GM19467 (cell line): ENCODE measurements at regions not wholly inside any gene's neighbourhood (a gene's known extent, or its start where the extent isn't known, plus 50 kb on each side); places are given as distances from the start of the nearest gene placed in this dataset.
"Not testable (repeated sequence)": the region's sequence is repeated elsewhere in the genome, so short reads cannot be mapped to it uniquely, and the experiment has no call there.

Experiments used
- ATAC-seq: cut with Tn5 transposase; IDR thresholded peaks from one replicate; pipeline ENCODE4 v1.9.1; 2021; ENCODE audit warnings: mild to moderate bottlenecking, moderate library complexity; ENCODE audit not compliant: unreplicated experiment

DNA sequence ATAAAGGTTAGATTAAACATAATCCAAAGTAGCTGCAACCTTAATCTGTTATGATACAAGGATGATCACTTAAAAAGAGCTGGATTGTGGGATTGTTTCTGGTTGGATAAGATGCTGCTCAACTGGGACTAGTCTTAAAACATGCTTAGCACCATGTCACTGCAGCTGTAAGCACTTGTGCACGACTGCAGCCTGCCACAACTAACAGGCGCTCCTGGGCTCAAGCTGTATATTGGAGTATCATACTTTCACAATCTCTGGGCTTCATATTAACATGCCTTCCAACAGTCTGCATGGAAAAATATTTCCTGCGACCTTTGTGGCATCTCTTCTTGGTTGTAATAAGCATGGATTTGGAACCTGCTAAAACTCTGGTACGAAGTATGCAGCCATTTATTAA lies 493.0 kb upstream of the PITX2 start:
- ATAC-seq, result no peak

DNA sequence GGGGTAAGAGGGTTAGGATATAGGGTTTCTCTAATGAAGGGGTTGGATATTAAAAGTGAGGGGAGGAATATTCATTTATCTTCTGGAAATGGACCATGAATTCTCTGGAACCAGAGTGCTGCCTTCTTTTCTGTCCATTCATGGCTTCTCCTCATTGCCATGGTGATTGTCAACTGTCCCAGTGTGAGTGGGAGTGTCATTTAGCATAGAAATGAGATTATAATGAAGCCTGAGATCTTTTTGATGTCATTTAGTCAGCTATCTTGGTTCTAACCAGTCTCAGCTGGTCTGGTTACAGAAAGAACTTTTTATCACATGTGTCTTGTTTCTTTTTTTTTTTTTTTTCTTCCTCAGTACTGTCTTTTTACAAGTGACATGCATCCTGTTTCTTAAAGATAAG lies 497.3 kb upstream of the PITX2 start:
- ATAC-seq, result no peak

DNA sequence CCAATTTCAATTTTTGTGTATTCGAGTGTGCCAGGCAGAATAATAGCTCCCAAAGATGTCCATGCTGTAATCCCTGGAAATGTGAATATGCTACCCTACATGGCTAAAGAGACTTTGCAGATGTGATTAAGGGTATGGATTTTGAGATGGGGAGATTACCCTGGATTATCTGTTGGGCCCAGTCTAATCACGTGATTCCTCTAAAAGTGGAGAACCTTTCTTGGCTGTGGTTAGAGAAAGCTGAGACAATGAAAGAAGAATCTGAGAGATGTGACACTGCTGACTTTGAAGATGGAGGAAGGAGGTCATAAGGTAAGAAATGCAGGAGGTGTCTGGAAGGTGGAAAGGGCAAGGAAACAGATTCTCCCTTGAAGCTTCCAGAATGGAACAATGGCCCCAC lies 503.5 kb upstream of the PITX2 start:
- no peak for ATAC-seq

DNA sequence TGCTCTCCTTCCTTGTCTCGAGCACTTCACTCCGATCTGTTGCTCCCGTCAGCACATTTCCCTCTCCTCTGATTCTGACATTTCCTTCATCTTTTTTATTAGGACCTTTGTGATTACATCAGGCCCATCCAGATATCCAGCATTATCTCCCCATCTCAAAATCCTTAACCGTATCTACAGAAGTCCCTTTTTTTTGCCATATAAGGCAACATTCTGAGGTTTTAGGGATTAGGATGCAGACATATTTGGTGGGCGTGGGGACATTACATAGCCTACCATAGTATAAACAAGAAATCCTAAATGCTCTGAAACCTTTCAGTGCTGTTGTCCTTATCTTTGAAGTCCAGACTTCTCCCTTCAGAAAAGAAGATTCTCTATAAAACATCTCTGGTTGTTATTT lies 505.0 kb upstream of the PITX2 start:
- ATAC-seq, result no peak

DNA sequence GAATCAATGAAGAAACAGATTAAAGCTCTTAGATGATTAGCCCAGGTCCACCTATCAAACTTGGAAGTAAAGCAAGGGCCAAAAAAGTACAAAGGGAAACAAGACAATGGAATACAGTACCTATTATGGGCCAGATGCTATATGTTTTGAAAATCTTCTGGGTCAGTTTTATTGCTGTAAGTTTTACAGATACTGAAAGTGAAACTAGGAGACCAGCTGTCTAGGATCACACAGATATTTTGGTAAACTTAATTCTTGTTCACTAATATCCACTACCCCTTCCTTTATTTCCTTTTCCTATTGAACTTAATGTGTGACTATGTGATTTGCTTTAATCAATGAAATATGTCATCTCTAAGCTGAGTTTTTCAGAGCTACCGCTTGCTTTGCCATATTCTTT lies 505.4 kb upstream of the PITX2 start:
- no peak for ATAC-seq

DNA sequence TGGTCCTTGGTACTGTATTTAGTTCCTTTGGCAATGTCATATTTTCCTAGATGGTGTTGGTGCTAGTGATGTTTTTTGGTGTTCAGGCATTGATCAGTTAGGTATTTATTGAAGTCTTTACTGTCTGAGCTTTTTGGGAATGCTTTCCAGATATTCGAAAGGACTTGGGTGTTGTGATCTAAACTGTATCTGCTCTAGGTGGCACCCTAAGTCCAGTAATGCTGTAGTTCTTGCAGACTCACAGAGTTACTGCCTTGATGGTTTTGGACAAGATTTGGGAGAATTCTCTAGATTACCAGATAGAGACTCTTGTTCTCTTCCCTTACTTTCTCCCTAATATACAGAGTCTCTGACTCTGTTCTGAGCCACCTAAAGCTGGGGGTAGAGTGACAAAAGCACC lies 513.6 kb upstream of the PITX2 start:
- ATAC-seq, result no peak

DNA sequence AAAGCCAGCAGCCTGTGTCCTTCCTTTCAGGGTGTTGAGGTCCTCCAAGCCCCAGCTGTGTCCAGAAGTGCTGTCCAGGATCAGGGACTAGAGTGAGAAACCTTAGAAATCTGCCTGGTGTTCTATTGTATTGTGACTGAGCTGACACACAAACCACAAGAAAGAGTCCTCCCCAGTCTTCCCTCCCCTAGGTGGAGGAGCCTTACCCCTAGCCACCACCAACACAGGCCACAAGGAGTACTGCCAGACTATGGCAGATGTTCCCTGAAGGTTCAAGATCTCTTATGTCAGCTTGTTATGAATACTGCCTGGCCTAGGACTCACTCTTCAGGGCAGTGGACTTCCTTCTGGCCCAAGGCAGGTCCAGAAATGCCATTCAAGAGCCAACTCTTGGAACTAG lies 514.1 kb upstream of the PITX2 start:
- ATAC-seq, result no peak

DNA sequence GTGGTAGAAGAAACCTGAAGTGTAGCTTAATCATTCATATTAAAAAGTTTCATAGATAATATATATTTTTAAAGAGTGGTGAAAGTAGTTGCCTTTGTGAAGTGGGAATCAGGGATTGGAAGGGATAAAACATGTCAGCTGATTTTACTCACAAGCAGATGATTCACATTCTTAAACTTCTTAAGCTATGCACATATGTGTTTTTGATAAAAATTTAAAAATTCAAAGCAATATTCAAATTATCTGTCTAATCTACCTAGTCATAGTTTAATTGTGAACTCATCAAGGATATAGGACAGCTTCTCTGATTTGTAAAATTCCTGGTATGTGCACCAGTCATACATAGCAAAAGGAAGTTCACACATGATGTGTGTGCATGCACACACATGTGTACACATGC lies 520.6 kb upstream of the PITX2 start:
- no peak for ATAC-seq

DNA sequence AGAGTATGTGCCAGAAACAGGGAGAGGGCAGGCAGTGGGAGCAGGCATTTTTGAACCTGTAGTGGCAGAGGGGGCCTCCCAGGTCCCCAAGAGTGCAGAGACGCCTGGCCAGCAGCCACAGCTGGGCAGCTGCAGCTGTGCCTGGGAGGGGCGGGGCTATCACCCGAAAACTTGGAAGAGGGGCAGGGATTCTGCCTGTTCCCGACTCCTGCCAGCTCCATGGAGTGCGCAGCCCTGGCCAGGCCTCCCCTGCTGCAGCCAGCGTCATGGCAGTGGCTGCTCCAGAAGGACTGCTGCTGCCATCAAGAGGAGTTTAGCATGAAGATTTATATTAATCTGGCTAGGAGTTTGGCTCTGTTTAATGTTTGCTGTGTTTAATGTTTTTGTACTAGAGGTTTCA lies 532.1 kb upstream of the PITX2 start:
- ATAC-seq, result no peak

DNA sequence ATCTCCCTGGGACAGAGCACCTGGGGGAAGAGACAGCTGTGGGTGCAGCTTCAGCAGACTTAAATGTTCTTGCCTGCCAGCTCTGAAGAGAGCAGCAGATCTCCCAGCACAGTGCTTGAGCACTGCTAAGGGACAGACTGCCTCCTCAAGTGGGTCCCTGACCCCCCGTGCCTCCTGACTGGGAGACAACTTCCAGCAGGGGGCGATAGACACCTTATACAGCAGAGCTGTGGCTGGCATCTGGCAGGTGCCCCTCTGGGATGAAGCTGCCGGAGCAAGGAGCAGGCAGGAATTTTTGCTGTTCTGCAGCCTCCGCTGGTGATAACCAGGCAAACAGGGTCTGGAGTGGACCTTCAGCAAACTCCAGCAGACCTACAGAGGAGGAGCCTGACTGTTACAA lies 541.7 kb upstream of the PITX2 start:
- ATAC-seq, result not testable (repeated sequence)

DNA sequence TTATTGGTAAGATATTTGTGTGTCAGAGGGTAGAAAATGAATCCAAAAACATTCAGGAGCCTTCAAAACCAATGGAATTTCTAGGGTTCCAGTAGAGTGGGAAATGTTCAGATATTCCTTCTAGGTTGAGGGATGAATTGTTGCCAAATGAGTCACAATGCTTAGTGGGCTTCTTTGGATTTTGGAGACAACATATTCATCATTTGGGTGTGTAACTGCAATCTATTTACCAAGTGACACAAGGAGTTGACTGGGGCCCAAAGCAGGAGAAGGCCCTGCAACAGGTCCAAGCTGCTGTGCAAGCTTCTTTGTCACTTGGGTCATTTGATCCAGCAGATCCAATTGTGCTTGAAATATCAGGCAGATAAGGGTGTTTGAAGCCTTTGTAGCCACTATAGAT lies 551.5 kb upstream of the PITX2 start:
- ATAC-seq, result no peak

DNA sequence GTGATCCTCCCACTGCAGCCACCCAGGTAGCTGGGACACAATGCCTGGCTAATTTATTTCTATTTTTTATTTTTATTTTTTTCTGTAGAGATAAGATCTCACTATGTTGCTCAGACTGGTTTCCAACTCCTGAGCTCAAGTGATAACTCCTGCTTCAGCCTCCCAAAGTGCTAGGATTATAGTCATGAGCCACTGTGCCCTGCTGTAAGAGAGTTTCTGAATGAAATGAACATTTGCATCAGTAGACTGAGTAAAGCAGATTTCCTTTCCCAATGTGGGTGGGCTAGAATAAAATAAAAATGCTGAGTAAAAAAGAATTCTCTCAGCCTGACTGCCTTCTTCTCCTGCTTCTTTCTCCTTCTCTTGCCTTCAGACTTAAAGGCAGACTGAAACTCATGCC lies 555.4 kb upstream of the PITX2 start:
- ATAC-seq, result no peak

DNA sequence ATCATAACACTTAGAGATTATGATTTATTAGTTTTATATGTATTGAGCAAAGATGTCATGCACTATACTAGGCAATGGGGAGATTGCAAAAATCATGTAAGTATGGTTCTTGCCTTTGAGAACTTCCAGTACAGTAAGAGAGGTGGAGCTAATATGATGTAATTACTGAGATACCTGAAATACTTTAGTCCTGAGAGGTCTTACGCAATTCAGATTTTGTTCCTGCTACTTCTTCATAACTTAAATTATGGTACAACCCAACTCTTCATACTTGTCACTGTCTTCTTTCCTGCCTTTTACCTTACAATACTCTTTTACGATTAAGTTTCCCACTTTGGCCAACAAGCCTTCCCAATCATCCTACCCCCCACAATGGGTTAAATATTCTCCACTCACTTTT lies 564.2 kb upstream of the PITX2 start:
- ATAC-seq, result no peak

DNA sequence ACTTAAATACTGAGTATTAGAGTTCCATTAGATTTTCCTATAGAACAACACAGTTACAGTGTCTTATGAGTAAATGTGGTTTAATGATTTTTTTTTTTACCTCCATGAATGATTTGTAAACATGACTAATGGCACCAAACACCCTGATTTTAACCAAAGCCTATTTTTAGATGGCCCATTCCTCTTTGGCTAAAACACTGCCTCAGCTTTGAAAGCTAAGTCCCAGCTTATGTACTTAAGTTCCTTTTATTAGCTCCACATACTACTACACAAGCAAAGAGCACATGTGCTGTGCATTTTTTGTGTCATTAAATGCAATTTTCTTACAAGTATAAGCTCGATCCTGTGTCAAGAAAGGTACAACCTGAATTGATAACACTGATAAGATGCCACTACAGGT lies 575.6 kb upstream of the PITX2 start:
- ATAC-seq, result no peak

DNA sequence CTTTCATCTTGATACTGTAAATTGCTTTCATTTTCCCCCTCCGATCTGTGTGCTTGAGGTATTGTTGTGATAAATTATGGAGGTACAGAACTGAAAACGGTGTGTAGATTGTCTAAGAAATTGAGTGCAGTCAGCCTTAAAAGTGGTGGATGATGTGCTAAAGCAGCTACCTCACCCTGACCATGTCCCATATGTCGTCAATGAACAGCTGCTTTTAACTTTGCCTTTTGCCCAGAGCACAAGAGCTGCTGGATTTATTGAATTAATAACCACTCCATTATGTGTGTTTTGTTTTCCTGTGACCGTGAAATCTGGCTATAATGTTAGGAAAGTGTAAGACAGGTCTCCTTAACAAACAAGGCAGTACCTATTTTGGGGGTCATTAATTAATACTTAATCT lies 581.9 kb upstream of the PITX2 start:
- ATAC-seq, result no peak

DNA sequence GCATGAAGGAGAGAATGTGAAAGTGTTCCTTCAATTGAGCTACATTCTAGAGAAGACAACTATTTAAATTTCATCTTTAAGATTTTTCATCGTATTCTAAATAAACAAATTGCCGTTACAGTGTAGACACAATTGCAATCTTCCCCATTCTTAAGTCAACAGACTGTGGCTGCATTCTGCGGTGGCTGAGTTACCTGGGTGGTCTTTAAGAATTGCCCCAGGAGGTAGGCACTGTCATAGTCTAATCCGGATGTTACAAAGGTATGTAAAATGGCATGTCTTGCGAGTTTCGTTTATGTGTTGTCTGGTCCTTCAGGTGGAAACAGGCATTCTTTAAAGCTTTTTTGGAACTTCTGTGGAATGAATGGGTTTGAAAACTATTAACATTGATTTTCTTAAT lies 586.1 kb upstream of the PITX2 start:
- no peak for ATAC-seq

DNA sequence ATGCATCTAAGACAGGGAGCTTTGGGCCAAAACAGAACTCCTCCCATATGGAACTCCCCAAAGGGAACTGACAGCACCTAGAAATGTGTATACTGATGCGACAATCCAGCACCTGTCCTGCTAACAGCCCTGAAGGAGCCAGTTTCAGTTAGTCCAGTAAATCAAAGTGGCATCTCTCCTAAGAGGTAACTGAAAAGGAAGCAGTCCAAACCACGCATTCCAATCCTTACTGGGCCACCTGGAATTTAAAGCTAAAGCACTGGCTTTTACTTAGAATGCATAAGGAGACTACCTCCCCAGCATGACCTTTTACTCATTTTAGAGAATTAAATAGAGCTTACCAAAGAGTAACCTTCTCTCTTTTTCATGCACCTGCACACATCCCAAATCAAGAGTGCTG lies 586.8 kb upstream of the PITX2 start:
- ATAC-seq, result no peak

DNA sequence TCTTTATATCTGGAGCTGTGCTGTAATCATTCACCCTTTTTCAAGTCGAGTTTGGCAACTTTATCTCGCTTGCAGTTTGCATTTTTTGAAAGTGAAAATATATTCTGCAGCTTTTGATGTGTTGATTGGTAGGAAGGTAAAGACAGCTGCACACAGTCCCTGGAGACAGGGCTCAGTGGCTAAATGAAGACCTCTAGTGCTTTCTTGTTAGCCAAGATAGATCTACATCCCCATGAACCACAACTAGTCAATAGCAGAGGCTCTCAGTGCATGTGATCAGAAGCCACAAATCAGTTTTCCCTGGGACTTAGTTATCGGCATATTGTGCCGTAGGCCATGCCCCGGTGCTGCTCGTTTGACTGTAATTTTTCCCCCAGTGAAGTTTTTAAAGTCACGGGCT lies 587.7 kb upstream of the PITX2 start:
- ATAC-seq, result no peak

DNA sequence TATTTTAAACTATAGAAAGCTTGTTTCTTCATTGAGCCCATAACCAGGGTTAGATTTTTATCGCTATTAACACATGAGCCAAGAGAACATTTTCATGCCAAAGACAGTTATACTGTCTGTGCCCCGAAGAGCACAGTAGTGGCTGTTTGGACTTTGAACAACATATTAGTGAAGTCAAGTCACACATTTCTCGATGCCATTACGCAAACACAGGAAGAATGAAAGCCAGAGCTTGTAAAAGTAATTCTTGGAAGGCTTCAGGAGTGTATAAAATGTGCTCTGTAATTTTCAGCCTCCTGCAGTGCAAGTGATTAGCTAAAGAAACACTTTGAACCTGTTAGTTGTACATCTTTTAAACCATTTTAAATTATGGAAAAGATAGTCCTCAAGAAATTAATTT lies 590.7 kb upstream of the PITX2 start:
- ATAC-seq, result no peak

DNA sequence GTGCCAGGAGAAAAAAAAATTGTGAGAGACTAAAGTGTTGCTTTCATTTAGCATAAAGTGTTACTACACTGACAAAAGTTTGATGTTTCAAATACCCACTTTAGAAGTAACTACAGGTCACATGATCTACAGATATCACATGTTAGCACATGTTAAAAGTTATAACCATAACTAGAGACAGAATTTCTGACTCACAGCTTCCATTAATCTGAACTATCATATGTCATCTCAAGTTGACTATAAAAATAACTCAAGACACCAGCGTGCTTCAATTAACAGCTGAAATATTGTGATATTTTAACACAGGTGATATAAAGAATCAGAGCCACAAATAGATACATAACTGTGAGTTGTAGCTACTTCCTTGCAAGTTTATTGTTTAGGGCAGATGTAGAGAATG lies 591.5 kb upstream of the PITX2 start:
- no peak for ATAC-seq

DNA sequence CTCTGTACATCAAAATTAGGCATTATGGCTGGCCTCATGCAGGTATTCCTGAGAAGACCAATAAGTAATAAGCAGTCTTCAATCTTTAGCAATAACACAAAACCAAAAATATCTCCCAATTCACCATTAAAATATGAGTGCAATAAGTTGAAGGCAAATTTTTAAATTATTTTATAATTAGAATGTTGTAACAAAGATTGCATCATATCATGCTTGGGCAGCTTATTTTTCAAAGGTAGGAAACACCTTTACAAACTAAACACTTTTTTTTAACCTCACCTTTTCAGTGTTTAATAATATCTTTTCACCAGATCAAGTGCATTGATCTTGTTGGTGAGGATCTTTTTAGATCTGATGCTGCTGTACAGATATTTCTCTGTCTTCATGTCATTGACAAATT lies 592.9 kb upstream of the PITX2 start:
- no peak for ATAC-seq

DNA sequence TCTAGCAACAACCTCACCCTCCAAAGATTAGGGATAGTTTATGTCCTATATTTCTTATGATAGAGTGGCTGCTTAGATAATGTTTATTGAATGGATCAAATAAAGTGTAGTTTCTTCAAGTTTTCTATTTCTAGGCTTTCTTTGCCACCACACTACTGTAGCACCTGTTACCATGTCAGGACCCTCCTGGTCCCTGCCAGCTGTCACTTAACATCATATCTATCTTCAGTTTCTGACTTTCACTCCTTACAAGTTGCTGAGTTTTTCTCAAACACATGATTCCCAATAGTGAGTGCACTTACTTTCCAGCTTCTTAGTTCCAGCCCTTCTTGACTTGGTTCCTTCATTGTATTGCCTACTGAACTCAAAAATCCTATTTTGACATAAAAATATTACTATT lies 593.9 kb upstream of the PITX2 start:
- no peak for ATAC-seq

DNA sequence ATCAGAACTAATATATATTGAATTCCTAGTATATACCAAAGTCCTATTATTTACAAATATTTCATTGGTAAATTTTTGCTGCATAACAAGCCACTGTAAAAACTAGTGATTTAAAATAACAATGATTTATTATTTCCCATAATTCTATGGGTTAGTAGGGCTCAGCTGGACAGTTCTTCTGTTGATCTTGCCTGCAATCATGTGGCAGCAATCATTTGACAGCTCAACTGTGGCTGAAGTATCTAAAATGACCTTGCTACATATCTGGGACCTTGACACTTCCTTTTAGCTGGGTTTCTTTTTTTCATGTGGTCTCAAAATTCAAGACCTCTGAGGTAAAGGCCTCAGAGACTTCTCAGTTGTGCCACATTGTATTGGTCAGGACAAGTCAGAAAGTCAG lies 598.5 kb upstream of the PITX2 start:
- no peak for ATAC-seq

DNA sequence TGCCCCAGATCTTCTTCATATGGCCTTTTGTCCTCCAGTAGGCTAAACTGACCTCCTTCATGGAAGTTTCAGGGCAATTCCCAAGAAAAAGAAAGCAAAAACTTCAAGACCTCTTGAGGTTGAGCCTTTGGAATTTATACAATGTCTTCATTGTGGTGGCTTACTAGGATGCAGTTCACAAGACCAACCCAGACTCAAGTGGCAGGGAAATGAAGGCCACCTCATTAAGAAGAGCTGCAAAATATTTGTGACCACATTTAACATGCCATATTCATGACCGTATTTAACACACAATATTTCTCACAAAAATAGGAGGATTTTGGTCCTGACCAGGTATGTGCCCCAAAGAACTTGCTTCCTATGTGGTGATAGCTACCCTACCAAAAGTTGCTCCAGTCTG lies 605.5 kb upstream of the PITX2 start:
- ATAC-seq, result no peak
